HG03045 (cell line): ENCODE measurements at regions not wholly inside any gene's neighbourhood (a gene's known extent, or its start where the extent isn't known, plus 50 kb on each side); places are given as distances from the start of the nearest gene placed in this dataset.
"Not testable (repeated sequence)": the region's sequence is repeated elsewhere in the genome, so short reads cannot be mapped to it uniquely, and the experiment has no call there.

ENCODE experiments used
- ATAC-seq: cut with Tn5 transposase; IDR thresholded peaks from one replicate; pipeline ENCODE4 v1.9.1; 2021; ENCODE audit warnings: mild to moderate bottlenecking, moderate library complexity; ENCODE audit not compliant: unreplicated experiment

GRCh38 chr12:74676955-74677354 is 139.3 kb downstream of the ATXN7L3B start:
- ATAC-seq = not testable (repeated sequence)

GRCh38 chr12:74685385-74685784 is 147.8 kb downstream of the ATXN7L3B start:
- ATAC-seq = no peak

GRCh38 chr12:74689071-74689655 is 151.5 kb downstream of the ATXN7L3B start:
- no peak for ATAC-seq

- ATAC-seq = no peak
Measured at GRCh38 chr12:74689929-74690328, 152.3 kb downstream of the ATXN7L3B start.

- no peak for ATAC-seq
Measured at GRCh38 chr12:74719447-74719846, 181.8 kb downstream of the ATXN7L3B start.

- ATAC-seq = no peak
Measured at GRCh38 chr12:74722709-74723108, 185.1 kb downstream of the ATXN7L3B start.

- ATAC-seq = no peak
Measured at GRCh38 chr12:74725154-74725553, 187.5 kb downstream of the ATXN7L3B start.

- no peak for ATAC-seq
Measured at GRCh38 chr12:74728006-74728405, 190.4 kb downstream of the ATXN7L3B start.

GRCh38 chr12:74732164-74732784 is 194.6 kb downstream of the ATXN7L3B start:
- no peak for ATAC-seq

- no peak for ATAC-seq
Measured at GRCh38 chr12:74732826-74733225, 195.2 kb downstream of the ATXN7L3B start.

GRCh38 chr12:74741112-74741511 is 203.5 kb downstream of the ATXN7L3B start:
- no peak for ATAC-seq

- no peak for ATAC-seq
Measured at GRCh38 chr12:74747305-74747704, 209.7 kb downstream of the ATXN7L3B start.

GRCh38 chr12:74751441-74751840 is 213.8 kb downstream of the ATXN7L3B start:
- ATAC-seq = no peak

GRCh38 chr12:74752215-74752614 is 214.6 kb downstream of the ATXN7L3B start:
- no peak for ATAC-seq

- ATAC-seq = no peak
Measured at GRCh38 chr12:74770552-74770951, 232.9 kb downstream of the ATXN7L3B start.

- ATAC-seq = no peak
Measured at GRCh38 chr12:74775276-74775675, 237.6 kb downstream of the ATXN7L3B start.

GRCh38 chr12:74776378-74776777 is 238.7 kb downstream of the ATXN7L3B start:
- ATAC-seq = no peak

- ATAC-seq = no peak
Measured at GRCh38 chr12:74780182-74780849, 242.7 kb downstream of the ATXN7L3B start.

- not testable (repeated sequence) for ATAC-seq
Measured at GRCh38 chr12:74780850-74781241, 243.2 kb downstream of the ATXN7L3B start.

GRCh38 chr12:74781991-74782485 is 244.4 kb downstream of the ATXN7L3B start:
- no peak for ATAC-seq

GRCh38 chr12:74790931-74791330 is 253.3 kb downstream of the ATXN7L3B start:
- ATAC-seq = no peak

GRCh38 chr12:74791365-74791764 is 253.7 kb downstream of the ATXN7L3B start:
- no peak for ATAC-seq
